Mesenchymal stem cell (in vitro differentiated cells and primary cell): ENCODE measurements at regions not wholly inside any gene's neighbourhood (a gene's known extent, or its start where the extent isn't known, plus 50 kb on each side); places are given as distances from the start of the nearest gene placed in this dataset. TPM values are rescaled to one million over a fixed set of nuclear protein-coding genes. Genes with fewer than 3 reads are reported as not detected.

Experiments used
- DNase-seq: peaks from one replicate; pipeline ENCODE4 v3.0.0-alpha.2; 2013
- H2AFZ ChIP-seq: one replicate; pipeline ENCODE4 v1.6.1; 2013; ENCODE audit warnings: low read depth, mild to moderate bottlenecking, control low read depth, inconsistent platforms, low read length, moderate library complexity
- H2AK5ac ChIP-seq: 2 replicates; pipeline ENCODE4 v1.6.1; 2013; ENCODE audit warnings: low read length, moderate library complexity, mild to moderate bottlenecking, inconsistent platforms; ENCODE audit not compliant: severe bottlenecking
- H2BK120ac ChIP-seq: one replicate; pipeline ENCODE4 v1.6.1; 2013; ENCODE audit warnings: low read depth, mild to moderate bottlenecking, inconsistent platforms, low read length, moderate library complexity
- H2BK12ac ChIP-seq, 2 experiments: one replicate each; pipeline ENCODE4 v1.6.1; 2013; ENCODE audit warnings: inconsistent platforms in 2 of 2, low read length in 2 of 2, mild to moderate bottlenecking in 2 of 2, moderate library complexity in 2 of 2, control low read depth in 1 of 2
- H2BK15ac ChIP-seq: one replicate; pipeline ENCODE4 v1.6.1; 2013; ENCODE audit warnings: mild to moderate bottlenecking, low read depth, inconsistent platforms; ENCODE audit not compliant: poor library complexity, severe bottlenecking
- H2BK5ac ChIP-seq: 2 replicates; pipeline ENCODE4 v1.6.1; 2013; ENCODE audit warnings: low read depth, mild to moderate bottlenecking, low read length, control low read depth, inconsistent platforms; ENCODE audit not compliant: poor library complexity, severe bottlenecking
- H3K14ac ChIP-seq, 2 experiments: one replicate each; pipeline ENCODE4 v1.6.1; 2013; ENCODE audit warnings: inconsistent platforms in 2 of 2, low read length in 2 of 2, control low read depth in 1 of 2, mild to moderate bottlenecking in 1 of 2, moderate library complexity in 1 of 2
- H3K18ac ChIP-seq, 2 experiments: one replicate each; pipeline ENCODE4 v1.6.1; 2013; ENCODE audit warnings: inconsistent platforms in 2 of 2, low read length in 2 of 2, control low read depth in 1 of 2, low read depth in 1 of 2, mild to moderate bottlenecking in 1 of 2
- H3K23ac ChIP-seq, 2 experiments: one replicate each; pipeline ENCODE4 v1.6.1; 2013; ENCODE audit warnings: inconsistent platforms in 2 of 2, low read length in 2 of 2, mild to moderate bottlenecking in 2 of 2, moderate library complexity in 2 of 2, control low read depth in 1 of 2
- H3K27ac ChIP-seq: 2 replicates; pipeline ENCODE4 v1.5.1; 2013; ENCODE audit warnings: mild to moderate bottlenecking, moderate library complexity, low read length, control low read depth, inconsistent platforms; ENCODE audit not compliant: poor library complexity, severe bottlenecking
- H3K27me3 ChIP-seq, 2 experiments: 2 replicates each; pipeline versions ENCODE4 v1.6.1 to v1.7.0; 2013; ENCODE audit warnings: low read length in 2 of 2, mild to moderate bottlenecking in 2 of 2, moderate library complexity in 2 of 2, control low read depth in 1 of 2, inconsistent platforms in 1 of 2; ENCODE audit not compliant: control insufficient read depth in 1 of 2, insufficient read depth in 1 of 2
- H3K36me3 ChIP-seq, 2 experiments: 2 replicates each; pipeline versions ENCODE4 v1.6.1 to v1.7.0; 2013; ENCODE audit warnings: low read length in 2 of 2, control low read depth in 1 of 2, inconsistent platforms in 1 of 2, low read depth in 1 of 2, mild to moderate bottlenecking in 1 of 2; ENCODE audit not compliant: insufficient read depth in 2 of 2, control insufficient read depth in 1 of 2
- H3K4ac ChIP-seq, 2 experiments: one replicate each; pipeline ENCODE4 v1.6.1; 2013; ENCODE audit warnings: inconsistent platforms in 2 of 2, low read length in 2 of 2, mild to moderate bottlenecking in 2 of 2, moderate library complexity in 2 of 2, control low read depth in 1 of 2, low read depth in 1 of 2
- H3K4me1 ChIP-seq: 2 replicates; pipeline ENCODE4 v1.6.1; 2013; ENCODE audit warnings: low read depth, low read length, control low read depth; ENCODE audit not compliant: control insufficient read depth, insufficient read depth
- H3K4me2 ChIP-seq: 2 replicates; pipeline ENCODE4 v1.6.1; 2013; ENCODE audit warnings: low read length, mild to moderate bottlenecking, inconsistent platforms; ENCODE audit not compliant: poor library complexity, severe bottlenecking
- H3K4me3 ChIP-seq, 2 experiments: 2 replicates each; pipeline versions ENCODE4 v1.5.1 to v1.7.0; 2013; ENCODE audit warnings: low read length in 2 of 2, mild to moderate bottlenecking in 2 of 2, control low read depth in 1 of 2, low read depth in 1 of 2; ENCODE audit not compliant: insufficient read depth in 1 of 2
- H3K79me1 ChIP-seq: replicated peaks from 2 replicates; pipeline ENCODE4 v1.6.1; 2013; ENCODE audit warnings: mild to moderate bottlenecking, control low read depth, low read length, inconsistent platforms; ENCODE audit not compliant: poor library complexity, severe bottlenecking
- H3K9ac ChIP-seq: 2 replicates; pipeline ENCODE4 v1.7.0; 2013; ENCODE audit warnings: mild to moderate bottlenecking, low read length, moderate library complexity
- H3K9me3 ChIP-seq: 2 replicates; pipeline ENCODE4 v1.7.0; 2013; ENCODE audit warnings: mild to moderate bottlenecking, low read length; ENCODE audit not compliant: control insufficient read depth
- H4K8ac ChIP-seq: one replicate; pipeline ENCODE4 v1.6.1; 2013; ENCODE audit warnings: inconsistent platforms, mild to moderate bottlenecking, low read length, moderate library complexity
- H4K91ac ChIP-seq: one replicate; pipeline ENCODE4 v1.6.1; 2013; ENCODE audit warnings: mild to moderate bottlenecking, low read length, inconsistent platforms
- WGBS: methylation state at CpG from one replicate; pipeline ENCODE4 v1.1.7; 2013; ENCODE audit warnings: mixed read lengths; 5-methylcytosine and 5-hydroxymethylcytosine counted together
- small RNA-seq: library from polyadenylated mRNA; stranded (forward); fragments of <200 nt; extraction: miRNeasy Mini kit (QIAGEN cat#:217004); gene quantifications from one replicate; pipeline ENCODE3, GENCODE V24; 2013; ENCODE audit warnings: low read depth

DNA sequence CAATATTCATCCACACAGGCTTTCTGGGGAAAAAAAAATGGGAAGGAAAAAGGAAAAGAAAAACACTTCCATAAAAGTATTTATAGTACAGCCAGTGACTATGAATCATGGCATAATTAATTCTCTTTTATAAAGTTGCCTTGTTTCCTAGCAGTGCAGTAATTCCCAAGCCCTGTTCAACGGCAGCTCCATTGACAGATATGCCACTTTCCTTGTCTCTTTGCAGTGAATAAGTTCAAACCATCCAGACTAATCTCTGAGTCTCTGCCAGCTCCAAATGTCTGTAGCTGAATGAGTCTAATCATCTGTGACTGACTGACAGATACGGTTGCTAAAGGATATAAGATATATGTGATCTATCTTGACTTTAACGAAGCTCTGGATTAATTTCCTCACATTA, 52.9 kb upstream of the KCNJ16 start:
- H2AFZ ChIP-seq: no peak overlapping the region
- H4K91ac ChIP-seq: no peak overlapping the region
- H2AK5ac ChIP-seq: no peak overlapping the region
- H3K79me1 ChIP-seq: no peaks in the 10 kb centered on the region
- no peak overlapping the region for H4K8ac ChIP-seq
- H3K27me3 ChIP-seq: no peaks in the 10 kb centered on the region
- H3K18ac ChIP-seq: no peak overlapping the region
- H3K4ac ChIP-seq: no peak overlapping the region
- H3K4me3 ChIP-seq: no peak overlapping the region
- no peaks in the 10 kb centered on the region for H3K9me3 ChIP-seq
- H3K27ac ChIP-seq: no peak overlapping the region
- no peak for DNase-seq
- no peak overlapping the region for H2BK12ac ChIP-seq
- no peak overlapping the region for H3K4me2 ChIP-seq
- WGBS: 67% methylated on average over 1 of the region's 3 CpGs
- no peak overlapping the region for H3K14ac ChIP-seq
- no peaks in the 10 kb centered on the region for H3K36me3 ChIP-seq
- no peak overlapping the region for H2BK5ac ChIP-seq
- no peak overlapping the region for H2BK15ac ChIP-seq
- peak overlapping the region; percentile 42 for H3K9ac ChIP-seq
- H2BK120ac ChIP-seq: no peak overlapping the region
- no peak overlapping the region for H3K23ac ChIP-seq
- peaks cover 2% of the 10 kb centered on the region for H3K4me1 ChIP-seq

DNA sequence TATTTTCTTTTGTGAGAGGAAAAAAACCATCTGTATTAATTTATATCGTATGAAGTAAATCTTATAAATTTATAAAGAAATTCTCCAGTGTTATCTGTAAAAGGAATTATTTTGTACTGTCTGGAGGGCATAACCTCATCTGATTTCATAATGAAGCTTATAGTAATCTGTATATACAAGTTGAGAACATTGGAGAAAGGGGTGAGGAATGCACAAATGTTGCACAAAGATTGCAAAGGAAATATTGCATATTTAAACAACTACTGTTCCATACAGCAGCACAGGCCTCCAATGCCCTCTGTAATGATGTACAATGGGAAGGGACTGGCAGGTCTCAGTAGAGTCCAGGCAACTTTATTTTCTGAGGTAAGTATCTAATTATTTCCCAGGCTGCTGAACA, 50.8 kb upstream of the KCNJ16 start:
- H3K9me3 ChIP-seq: peaks cover 5% of the 10 kb centered on the region
- no peak overlapping the region for H4K8ac ChIP-seq
- no peak overlapping the region for H3K4me3 ChIP-seq
- H2BK5ac ChIP-seq: no peak overlapping the region
- no peak overlapping the region for H2BK12ac ChIP-seq
- no peak overlapping the region for H3K4ac ChIP-seq
- no peak overlapping the region for H3K23ac ChIP-seq
- no peaks in the 10 kb centered on the region for H3K79me1 ChIP-seq
- no peak for DNase-seq
- no peak overlapping the region for H3K4me2 ChIP-seq
- peaks cover 2% of the 10 kb centered on the region for H3K4me1 ChIP-seq
- H2AFZ ChIP-seq: no peak overlapping the region
- no peak overlapping the region for H3K9ac ChIP-seq
- no peak overlapping the region for H2BK120ac ChIP-seq
- no peak overlapping the region for H2AK5ac ChIP-seq
- no peak overlapping the region for H3K27ac ChIP-seq
- H3K27me3 ChIP-seq: no peaks in the 10 kb centered on the region
- no peak overlapping the region for H2BK15ac ChIP-seq
- no peak overlapping the region for H4K91ac ChIP-seq
- no peak overlapping the region for H3K14ac ChIP-seq
- no peaks in the 10 kb centered on the region for H3K36me3 ChIP-seq
- WGBS: no CpG with 5 or more reads among the region's 1 CpG
- no peak overlapping the region for H3K18ac ChIP-seq

Small RNA genes in the stretch of these regions (small RNA-seq; reads per million reads assigned to genes)
- not detected for gene AC002545.1
- gene RF00019: not detected
